HG03354 (cell line): ENCODE measurements at regions not wholly inside any gene's neighbourhood (a gene's known extent, or its start where the extent isn't known, plus 50 kb on each side); places are given as distances from the start of the nearest gene placed in this dataset.
"Not testable (repeated sequence)": the region's sequence is repeated elsewhere in the genome, so short reads cannot be mapped to it uniquely, and the experiment has no call there.

Experiments
- ATAC-seq: cut with Tn5 transposase; IDR thresholded peaks from one replicate; pipeline ENCODE4 v1.9.1; 2021; ENCODE audit warnings: mild to moderate bottlenecking; ENCODE audit not compliant: unreplicated experiment, poor library complexity, severe bottlenecking

DNA sequence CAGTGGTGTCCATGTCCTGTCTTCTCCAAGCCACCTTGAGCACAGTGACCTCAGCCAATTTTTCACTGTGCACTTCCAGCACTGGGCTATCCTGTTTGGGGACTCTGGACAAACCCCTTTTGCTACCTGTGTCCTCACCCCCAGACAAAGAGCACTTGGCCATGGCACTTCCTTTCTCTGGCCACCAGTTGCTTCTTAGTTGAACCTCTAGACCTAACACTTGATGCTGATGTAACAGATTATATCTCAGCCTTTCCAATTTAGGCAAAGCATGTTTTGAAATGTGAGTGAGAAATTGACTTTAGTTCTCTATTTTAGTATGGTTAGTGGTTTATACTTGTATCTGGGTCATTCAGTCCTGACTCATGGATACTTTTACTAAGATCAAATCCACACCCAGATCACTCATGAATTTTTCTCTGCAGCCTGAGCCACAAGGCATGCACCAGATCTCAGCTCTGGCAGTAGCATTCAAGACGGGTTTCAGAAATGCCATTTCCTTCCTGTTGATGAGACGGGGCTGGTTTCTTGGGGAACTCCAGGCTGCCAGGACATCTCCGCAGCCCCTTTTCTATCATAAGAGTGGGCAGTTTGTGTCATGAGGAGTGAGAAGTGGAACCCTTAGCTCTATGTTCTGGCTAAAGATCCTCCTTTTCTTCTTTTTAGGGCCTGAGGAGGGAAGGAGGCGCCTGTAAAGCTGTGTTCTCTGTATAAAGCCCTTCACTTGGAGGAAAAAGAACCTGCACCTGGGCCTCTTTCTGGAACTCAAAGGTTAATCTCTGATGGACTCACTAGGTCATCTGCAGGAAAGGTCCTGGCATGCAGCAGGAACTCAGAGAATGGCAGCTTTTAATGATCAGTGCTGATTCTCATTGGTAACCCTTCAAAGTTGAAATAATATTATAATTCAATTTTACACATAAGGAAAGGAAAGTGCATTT is 185.6 kb upstream of the TENM4 start:
- peak; percentile 55 for ATAC-seq

- ATAC-seq = no peak
These were observed 182.5 kb upstream of the TENM4 start for GRCh38 chr11:79623375-79623774.

- ATAC-seq = no peak
These were observed 176.7 kb upstream of the TENM4 start for GRCh38 chr11:79617561-79617960.

DNA sequence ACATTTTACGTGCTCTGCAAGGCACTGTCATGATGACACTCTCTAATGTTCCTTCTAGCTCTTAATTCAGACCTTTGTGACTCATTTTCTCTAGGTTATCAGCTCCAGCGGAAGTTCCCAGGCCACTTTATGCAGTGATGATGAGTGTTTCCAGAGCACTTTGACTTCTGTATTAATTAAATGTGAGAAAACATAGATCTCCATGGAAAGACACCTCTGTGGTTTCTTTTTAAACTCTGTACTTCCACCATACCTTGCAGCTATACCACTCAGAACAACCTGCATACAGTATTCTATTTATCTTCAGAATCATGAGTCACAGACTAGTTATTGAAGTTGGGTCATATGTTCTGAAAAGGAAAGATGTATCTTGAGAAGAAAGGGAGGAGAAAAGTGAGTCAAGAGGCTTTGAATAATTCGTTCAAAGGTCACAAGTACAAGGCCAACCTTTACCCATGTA is 175.6 kb upstream of the TENM4 start:
- ATAC-seq = no peak

- ATAC-seq = no peak
These were observed 174.6 kb upstream of the TENM4 start for GRCh38 chr11:79615425-79615824.

DNA sequence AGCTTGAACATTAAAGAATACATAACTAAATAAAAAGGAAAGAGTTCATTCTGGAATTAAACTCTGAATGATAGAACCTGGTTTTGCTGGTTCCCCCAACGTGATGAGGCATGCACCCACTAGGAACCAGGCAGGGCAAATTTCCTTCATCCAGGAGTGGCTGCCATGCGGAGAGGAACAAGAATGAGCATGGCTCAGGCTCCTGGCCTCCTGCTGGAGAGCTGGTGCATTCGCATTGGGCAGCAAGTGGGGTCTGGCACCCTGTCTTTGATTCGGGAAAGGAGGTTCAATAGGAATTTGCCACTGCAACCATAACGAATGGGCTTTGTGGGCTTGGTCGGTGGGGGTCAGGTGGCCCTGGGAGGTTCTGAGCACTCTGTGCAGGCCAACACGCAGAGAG is 169.8 kb upstream of the TENM4 start:
- ATAC-seq = no peak

- no peak for ATAC-seq
These were observed 169.3 kb upstream of the TENM4 start for GRCh38 chr11:79610139-79610538.

- no peak for ATAC-seq
These were observed 168.7 kb upstream of the TENM4 start for GRCh38 chr11:79609511-79609910.

GRCh38 chr11:79606461-79606860 is 165.6 kb upstream of the TENM4 start:
- not testable (repeated sequence) for ATAC-seq

- ATAC-seq = no peak
These were observed 159.9 kb upstream of the TENM4 start for GRCh38 chr11:79600711-79601110.

DNA sequence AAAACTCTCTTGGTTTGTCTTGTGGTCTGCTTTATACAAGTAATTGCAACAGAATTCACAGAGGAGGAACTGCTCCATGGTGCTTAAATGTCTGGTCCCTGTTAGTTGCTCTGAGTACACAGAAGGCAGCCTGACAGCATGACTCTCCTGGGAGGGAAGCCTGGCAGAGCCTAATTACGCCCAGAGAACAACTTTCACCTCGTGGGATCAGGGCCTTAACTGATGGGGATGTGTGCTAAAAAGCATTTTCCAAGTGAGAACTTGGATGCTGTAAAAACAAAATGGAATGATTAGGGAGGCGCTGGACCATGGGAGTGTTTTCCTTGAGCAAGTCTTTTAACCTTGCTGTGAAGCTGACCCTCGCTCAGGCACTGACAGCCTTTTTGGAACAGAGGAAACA is 154.0 kb upstream of the TENM4 start:
- no peak for ATAC-seq

DNA sequence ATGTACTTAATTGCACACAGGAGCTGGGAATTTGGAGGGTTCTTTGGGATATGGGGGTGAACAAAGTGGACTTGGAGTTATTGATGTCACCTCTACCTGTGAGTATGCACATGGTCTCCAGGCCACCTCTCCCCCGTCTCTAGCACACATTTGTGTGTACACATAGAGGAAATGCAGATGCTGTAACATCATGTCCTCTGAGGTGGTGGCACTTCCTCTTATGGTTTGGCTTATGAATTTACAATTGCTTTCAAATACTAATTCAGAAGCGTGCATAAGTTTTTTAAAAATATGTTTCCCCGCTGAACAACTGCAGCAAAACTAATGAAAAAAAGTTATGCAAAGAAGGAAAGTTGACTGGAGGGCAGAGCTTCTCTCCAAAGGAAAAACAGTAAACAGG is 152.0 kb upstream of the TENM4 start:
- no peak for ATAC-seq

DNA sequence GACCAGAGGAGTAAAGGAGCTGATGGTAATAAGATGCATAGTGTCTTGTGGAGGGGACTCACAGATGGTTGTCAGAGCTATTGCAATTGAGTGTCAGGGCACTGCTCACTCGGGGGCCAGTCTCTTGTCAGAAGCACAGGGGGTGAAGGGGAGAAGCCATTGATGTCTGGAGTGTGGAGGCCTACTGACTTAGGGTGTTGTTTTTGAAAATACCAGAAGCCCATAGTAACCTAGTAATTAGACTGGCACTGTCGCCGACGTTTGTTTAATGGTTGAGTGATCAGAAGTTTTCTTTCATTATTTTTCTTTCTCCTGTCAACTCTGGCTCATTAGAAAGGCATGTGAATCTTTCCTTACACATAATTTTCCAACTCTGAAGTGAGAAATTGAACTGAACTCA is 151.6 kb upstream of the TENM4 start:
- ATAC-seq = no peak

GRCh38 chr11:79582434-79582833 is 141.6 kb upstream of the TENM4 start:
- ATAC-seq = no peak

GRCh38 chr11:79579063-79579462 is 138.2 kb upstream of the TENM4 start:
- ATAC-seq = no peak

GRCh38 chr11:79578116-79578515 is 137.3 kb upstream of the TENM4 start:
- ATAC-seq = no peak

DNA sequence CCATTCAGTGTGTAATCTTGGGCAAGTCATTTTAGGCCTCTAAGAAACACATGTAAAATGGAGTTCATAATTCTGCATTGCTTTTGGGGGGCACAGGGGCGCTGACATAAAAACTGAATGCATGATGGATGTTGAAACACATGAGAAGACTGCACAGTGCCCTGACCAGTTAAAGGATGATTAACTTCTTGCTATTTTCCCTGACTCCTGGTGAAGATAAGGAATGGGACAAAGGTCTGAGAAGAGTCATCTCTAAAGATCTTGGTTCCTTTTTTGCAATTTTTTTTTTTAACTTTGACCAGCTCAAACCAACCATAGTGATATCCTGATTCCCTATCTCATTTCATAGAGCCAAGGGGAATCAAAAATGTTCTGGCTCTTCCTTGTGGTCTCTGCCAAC is 134.9 kb upstream of the TENM4 start:
- ATAC-seq = no peak

GRCh38 chr11:79570104-79570503 is 129.3 kb upstream of the TENM4 start:
- no peak for ATAC-seq

DNA sequence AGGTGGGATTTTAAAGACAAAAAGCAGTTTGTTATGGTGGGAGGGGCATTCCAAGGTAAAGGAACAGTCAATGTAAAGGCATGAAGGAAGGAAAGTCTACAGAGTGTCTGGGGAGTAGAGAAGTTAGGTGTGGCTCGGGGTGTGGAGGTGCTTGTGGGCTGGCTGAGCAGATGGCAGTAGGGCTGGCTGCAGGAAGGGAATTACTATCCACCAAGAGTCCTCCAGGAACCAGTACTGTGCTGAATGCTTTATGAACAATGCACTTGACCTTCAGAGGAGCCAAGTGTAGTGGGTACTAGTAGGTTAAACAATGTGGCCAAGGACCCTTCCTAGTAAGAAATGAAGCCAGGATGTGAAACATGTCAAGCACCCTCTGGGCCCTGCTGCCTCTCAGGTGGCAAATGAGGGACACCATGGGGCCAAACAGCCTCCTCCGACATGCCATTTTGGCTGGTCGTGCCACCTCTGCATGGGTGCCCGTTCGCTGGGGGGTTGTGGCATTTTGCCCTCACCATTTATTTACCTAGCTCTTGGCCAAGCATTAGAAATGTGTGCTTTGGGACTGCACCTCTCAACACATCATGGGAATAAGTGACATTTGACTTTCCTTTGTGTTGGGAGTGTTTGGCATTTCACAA is 123.6 kb upstream of the TENM4 start:
- ATAC-seq = no peak

- ATAC-seq = no peak
These were observed 120.7 kb upstream of the TENM4 start for GRCh38 chr11:79561496-79561895.

DNA sequence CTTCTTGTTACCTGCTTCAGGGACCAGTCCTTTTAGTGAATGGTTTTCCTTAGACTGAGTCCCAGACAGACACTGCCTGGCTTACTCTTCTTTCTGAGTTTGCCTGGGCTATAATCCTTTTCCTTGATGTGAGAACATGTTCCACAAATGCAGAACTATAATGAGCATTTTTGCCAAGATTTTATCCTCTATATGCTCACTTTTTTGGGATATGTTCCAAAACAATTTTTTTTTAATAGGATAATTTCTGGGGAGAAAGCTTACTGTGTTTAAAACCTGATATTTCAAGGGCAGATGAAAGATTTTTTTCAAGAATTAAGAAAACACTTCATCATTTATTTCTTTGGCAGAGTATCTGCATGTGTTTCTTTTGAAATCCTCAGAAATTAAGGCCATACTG is 110.0 kb upstream of the TENM4 start:
- no peak for ATAC-seq
